ENCODE measurements at regions not wholly inside any gene's neighbourhood (a gene's known extent, or its start where the extent isn't known, plus 50 kb on each side); places are given as distances from the start of the nearest gene placed in this dataset.
"Not testable (repeated sequence)": the region's sequence is repeated elsewhere in the genome, so short reads cannot be mapped to it uniquely, and the experiment has no call there.

DNA sequence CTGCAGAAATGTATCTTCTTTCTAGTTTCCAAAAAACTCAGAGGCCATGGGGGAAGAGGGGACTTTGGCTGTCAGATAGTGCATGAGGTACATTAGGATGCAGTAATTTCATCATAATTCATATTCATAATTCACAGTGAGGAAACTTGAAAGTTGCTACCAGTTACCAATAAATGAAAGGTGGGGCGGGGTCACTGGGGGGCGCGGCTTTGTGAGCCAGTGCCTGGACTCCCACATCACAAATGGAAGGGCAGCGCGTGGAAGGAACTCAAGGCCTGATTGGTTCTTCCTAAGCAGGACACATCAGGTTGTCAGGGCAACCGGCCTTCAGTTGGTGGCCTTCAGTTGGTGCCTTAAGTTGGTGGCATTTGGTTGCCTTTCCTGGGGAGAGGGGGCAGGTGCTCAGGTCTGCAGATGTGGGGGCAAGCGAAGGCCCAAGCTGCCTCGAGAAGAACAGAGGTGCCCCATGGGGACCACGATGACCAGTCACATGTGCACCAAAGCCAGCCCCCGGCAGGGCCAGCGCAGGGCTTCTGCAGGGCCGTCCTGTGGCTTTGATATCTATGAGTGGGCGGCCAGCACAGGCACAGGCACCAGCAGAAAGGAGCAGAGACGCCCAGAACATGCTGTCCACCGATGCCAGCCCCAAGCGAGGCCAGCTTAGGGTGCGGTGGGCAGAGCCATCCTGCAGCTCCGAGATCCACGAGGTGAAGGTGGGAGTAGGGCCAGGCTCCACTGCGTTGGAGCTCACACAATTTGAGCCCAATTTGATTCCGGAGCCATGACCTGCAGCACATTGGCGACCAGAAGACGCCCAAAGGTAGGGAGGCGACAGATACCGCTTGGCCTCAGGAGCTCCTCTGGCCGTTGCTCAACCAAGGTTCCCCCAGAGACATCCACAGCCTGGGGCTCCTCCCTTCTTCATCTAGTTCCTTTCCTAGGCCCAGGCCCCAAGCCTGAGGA is 3248.2 kb upstream of the OR11H1 start:
- not testable (repeated sequence) for DNase-seq (ENCODE audit: low spot score)

DNA sequence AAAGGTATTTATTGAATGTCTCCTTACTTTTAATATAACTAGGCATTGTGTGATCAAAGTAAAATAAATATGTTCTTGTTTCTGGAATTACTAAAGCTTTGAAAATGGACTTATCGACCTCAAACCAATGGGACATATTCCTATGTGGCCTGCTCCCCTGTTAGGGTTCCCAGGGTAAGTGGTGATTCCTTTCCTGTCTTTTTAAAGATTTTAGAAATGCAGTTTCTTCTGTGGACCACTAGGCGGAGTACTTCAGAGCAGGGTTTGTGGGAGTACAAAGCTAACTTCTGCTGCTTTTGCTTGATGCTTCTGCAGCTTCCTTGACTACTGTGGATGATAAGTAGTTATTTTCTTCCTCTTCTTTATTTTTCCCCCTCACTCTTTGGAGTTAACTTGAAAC is 3243.3 kb upstream of the OR11H1 start:
- peak; percentile 2 for DNase-seq (ENCODE audit: low spot score)

DNA sequence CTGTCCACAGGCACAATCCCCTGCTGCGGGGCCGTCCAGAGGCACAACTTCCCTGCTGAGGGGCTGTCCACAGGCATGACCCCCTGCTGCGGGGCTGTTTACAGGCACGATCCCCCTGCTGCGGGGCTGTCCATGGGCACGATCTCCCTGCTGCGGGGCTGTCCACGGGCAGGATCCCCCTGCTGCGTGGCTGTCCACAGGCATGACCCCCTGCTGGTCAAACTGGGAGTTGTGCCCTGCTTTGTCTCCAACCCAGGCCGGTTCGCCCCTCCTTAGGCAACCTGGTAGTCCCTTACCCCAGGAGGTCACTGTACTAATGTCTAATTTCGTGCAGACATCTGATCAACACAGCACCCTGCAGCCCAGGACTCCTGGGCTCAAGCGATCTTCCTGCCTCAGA is 3230.6 kb upstream of the OR11H1 start:
- DNase-seq (ENCODE audit: low spot score), result not testable (repeated sequence)

Data from activated CD4-positive, alpha-beta T cell treated with anti-CD3 and anti-CD28 coated beads, Interleukin-2, Interleukin-4, amounts not matched to agents 100 ng/mL and 50 ng/mL, durations not matched to agents 16 hours and 8 hours (primary cell).